GM11168 (cell line): ENCODE measurements at regions not wholly inside any gene's neighbourhood (a gene's known extent, or its start where the extent isn't known, plus 50 kb on each side); places are given as distances from the start of the nearest gene placed in this dataset.
"Not testable (repeated sequence)": the region's sequence is repeated elsewhere in the genome, so short reads cannot be mapped to it uniquely, and the experiment has no call there.

Source experiments
- in situ Hi-C: fragments of 300-500 bp; cut with MboI; formaldehyde crosslinking; loops from one replicate; pipeline ENCODE4 v1.12.0; 2022; ENCODE audit warnings: low sequenced_read_pairs; ENCODE audit not compliant: unreplicated experiment

DNA sequence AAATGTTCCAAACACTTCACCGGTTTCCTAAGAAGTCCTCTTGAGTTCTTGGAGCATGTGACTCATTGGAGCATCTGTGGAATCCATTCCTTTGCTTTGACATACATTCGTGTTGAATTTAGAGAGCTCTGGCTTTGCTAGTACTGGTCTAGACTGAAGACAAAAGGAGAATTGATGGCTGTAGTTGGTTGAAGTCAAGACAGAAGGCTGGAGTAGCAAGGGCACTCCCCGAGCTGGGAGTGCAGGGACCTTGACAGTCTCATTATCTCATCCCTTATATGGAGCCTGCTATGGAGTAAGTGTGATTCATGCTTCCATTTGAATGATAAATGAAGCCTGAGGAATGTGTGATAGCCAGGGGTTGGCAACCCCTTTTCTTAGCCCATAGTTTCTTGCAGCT is 1249.1 kb downstream of the TYW1 start:
- in situ Hi-C loops: no loop called here

DNA sequence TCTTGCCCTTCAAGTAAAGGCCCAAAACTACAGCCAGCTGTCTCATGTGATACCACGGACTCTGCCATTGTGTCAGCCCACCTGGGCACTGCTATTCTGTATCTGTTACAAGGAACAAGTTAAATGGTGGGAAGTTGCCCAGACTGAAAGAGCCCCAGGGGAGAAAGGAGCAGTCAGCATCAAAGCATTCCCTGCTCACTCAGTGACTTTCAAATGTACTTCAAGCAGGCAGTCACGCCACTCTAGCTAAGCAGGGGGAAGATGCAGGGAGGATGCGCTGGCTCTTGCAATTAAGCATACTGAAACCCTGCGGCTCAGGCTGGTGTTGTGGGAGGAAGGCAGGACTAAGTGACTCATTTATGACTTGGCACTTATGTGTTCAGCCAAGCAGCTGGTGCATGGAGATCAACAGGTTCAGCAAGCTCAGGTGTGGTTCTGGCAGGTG is 1249.6 kb downstream of the TYW1 start:
- in situ Hi-C loops: no loop called here

DNA sequence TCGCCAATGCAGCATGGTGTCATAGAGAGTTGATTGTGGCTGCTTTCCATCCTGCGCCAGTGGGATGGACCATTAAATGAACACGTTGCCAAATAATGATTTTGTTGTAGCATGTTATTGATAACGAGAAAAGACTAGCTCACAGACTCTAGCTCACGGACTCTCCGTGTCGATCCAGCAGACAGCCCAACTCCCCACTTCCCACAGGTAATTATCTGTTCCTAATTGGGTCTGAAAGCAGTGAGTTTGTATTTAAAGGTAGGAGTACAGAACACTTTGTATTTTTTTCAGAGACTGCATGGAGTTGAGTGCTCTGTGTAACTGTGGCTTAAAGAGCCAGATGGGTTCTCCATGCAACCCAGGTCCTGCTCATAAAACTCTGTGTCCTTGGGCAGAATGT is 1250.5 kb downstream of the TYW1 start:
- in situ Hi-C loops: no loop called here

DNA sequence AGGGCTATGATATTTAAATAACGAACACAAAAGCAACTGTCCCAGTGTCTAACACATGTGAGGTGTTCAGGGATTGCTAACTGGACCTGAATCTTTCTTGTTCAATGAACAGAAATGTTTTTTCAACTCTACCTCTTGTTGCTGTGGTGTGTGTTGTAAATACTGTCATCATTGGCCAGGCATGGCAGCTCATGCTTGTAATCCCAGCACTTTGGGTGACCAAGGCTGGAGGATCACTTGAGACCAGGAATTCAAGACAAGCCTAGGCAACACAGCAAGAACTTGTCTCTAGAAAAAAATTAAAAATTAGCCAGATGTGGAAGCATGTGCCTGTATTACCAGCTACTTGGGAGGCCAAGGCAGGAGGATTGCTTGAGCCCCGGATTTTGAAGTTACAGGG is 1250.9 kb downstream of the TYW1 start:
- in situ Hi-C loops: no loop called here

DNA sequence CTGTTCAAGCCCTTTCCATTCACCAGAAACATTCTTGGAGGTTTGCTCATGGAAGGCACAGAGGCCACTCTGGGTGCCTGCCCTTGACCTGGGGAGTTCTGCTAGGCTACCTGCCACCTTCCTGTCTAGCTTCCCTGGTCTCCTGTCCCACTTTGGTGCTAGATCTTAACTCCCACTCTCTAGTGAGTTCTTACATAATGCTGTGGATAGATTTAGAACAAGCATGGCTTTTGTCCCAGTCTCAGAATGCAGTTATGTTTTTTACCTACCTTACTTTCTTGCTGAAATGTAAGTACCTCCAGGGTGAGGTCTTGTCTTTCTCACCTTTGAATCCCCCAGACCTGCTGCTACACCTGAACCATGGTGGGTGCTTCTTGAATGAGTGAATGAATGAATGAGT is 1252.3 kb downstream of the TYW1 start:
- in situ Hi-C loops: no loop called here

DNA sequence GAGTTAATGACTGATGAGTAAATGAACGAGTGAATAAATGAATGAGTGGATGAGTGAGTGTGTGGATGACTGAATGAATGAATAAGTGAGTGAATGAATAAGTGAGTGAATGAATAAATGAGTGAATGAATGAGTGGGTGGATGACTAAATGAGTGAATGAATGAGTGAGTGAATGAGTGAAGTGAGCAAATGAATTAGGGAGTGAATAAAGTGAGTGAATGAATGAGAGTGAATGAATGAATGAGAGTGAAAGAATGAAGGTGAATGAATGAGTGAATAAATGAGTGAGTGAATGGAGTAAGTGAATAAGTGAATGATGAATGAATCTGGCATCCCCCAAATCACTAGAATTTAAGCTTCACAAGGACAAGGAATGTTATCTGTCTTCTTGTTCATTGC is 1253.0 kb downstream of the TYW1 start:
- in situ Hi-C loops: no loop called here

DNA sequence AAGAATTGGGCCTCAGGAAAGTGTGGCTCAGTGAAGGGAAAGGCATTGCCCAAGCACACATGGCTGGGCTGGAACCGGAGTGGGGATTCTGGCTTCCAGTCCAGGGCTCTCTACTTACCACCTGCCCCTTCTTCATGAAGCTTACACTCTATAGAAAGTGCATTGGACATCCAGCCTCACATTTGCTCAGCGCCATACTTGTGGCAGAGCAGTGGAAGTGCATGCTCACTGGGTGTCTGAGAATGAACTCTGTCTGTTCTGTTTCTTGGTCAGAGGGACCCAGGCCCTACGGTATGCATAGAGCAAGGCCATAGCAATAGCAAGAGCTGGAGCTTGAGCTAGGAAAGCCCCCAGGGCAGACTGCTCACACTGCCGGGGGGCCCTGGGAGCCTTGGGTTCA is 1253.5 kb downstream of the TYW1 start:
- in situ Hi-C loops: no loop called here

DNA sequence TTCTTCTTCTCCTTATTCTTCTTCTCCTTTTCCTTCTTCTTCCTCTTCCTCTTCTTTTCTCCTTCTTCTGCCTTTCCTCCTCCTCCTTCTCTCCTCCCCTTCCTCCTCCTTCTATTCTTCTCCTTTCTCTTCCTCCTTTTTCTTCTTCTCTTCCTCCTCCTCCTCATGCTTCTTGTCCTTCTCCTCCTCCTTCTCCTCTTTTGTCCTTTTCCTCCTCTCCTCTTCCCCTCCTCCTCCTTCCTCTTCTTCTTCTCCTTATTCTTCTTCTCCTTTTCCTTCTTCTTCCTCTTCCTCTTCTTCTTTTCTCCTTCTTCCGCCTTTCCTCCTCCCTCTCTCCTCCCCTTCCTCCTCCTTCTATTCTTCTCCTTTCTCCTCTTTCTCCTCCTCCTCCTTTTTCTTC is 1258.2 kb downstream of the TYW1 start:
- in situ Hi-C loops: not testable (repeated sequence)

DNA sequence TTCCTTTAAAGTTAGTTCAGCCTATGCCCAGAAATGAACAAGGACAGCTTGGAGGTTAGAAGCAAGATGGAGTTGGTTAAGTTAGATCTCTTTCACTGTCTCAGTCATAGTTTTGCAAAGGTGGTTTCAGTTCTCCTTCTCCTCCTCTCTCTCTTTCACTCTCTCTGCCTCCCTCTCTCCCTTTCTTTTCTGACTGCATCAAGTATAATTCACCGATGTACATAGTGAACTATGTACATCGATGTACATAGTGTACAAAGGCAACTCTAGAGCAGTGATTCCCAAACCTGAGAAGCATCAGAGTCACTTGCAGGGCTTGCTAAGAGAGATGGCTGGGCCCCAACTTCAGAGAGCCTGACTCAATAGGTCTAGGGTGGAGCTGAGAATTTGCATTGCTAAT is 1259.7 kb downstream of the TYW1 start:
- in situ Hi-C loops: no loop called here

DNA sequence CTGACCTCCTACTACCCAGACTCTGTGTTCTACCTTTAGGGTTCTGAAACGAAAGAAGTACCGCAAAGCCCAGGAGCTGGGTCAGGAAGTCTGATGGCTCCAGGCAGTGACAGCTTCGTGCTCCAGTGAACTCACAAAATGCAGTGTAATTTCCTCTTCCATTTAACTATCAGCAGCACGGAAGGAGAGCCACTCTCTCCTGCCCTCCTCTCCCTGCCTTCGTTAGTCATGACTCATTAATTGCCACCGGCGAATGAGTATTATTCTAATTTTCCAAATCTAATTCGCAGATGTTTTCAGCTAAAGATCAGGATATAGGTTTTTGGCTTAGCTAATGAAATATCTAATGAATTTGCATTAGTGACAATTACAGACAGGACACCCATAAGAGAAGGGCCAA is 1262.0 kb downstream of the TYW1 start:
- in situ Hi-C loops: no loop called here

DNA sequence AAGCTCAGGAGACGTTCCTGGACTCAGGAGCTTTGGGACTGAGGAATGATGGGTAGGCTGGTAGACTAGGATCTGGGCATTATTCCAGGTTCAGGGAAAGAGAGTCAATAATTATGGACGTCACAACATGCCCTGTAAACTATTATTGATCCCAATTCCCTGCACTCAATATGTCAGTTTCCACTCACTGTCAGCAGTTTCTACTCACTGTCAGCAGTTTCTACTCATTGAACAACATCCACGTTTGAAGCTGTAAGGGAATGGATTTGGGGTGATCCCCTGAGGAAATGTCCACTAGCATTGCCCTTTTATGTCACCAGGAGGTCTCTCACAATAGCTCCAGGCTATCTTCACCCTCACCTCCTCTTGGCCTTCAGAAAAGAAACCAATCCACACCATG is 1268.6 kb downstream of the TYW1 start:
- in situ Hi-C loops: no loop called here

DNA sequence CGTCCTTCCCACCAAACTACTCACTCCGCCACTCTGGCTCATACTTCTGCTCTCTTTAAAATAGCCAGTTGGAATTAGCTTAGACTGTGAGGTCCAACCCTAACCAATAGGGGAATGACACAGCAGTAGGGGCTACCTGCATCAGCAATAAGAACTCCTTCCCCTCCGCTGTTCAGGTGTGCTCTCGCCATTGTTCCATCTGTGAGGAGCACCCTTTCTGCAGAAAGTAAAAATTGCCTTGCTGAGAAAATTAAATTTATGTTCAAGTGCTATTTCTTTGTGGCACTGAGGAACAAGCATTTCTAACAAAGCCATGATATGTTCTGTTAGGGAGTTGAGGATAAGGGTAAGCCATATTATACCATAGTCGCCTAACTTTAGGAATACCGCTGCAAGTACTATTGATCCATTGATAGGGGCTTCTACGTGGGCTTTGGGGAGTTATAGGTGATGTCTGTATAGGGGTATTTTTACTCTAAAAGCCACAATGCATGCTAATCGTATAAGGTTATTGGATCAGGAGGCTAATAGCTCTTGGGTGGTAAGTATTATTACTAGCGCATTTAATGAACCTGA is 1269.5 kb downstream of the TYW1 start:
- in situ Hi-C loops: no loop called here

DNA sequence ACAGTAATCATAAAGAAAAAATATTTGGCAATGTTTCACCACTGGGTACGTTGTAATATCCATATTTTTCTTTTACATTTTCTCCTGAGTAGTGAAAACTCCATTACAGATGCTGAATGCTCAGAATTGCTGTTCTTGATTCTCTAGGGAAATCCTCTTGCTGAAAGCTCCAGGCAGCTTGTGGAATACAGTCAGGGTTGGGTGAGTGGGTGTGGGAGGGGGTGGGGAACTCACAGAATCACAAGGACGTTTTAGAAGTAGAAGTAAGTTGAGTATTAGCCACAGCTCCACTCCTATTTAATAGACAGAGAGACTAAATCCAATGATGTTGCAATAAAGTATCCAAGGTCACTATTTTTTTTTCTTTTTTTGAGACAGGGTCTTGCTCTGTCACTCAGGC is 1270.9 kb downstream of the TYW1 start:
- in situ Hi-C loops: no loop called here

DNA sequence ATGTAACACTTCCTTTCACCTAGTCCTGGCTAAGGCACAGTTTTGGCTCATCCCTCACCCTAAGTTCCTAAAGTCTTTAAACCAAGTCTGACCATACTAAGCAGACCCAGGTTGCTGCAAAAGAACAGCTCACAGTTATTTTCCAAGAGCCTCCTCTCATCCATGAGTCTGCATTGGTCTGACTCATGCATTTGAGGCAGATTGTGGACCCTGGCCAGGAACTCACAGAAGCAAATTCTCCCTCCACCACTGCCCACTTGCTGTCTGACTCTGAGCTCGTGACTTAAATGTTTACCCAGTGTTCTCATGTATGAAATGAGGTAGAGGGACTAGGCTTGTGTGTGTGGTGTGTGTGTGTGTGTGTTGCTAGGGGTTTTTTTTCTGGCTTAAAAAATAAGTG is 1272.8 kb downstream of the TYW1 start:
- in situ Hi-C loops: no loop called here

DNA sequence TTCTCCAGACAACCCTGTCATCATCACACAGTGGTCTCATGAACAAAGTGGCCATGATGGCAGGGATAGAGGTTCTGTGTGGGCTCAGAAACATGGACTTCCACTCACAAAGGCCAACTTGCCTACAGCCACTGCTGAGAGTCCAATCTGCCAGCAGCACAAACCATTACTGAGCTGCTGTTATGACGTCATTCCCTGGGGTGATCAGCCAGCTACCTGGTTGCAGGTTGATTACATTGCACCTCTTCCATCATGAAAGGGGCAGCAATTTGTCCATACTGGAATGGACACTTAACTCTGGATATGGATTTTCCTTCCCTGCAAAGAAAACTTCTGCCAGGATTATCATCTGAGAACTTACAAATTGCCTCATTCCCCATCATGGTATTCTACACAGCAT is 1275.9 kb downstream of the TYW1 start:
- in situ Hi-C loops: no loop called here

DNA sequence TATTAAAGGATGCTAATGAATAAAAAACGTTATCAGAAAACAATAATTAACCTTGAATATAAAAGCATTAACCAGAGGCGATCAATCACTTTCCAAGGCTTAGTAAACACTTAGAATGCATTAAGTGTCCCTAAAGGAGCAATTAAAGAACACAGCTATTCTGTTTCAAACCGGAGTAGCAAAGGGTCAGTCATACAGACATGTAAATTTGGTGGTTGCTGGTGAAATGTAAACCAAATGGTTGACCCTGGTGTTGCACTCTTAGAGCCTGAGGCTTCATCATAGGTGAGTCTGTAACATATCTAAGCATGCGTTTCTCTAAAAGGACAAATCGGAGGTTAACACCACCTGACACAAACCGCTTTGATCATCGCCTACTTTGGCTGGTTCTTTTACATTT is 1280.1 kb downstream of the TYW1 start:
- in situ Hi-C loops: no loop called here

DNA sequence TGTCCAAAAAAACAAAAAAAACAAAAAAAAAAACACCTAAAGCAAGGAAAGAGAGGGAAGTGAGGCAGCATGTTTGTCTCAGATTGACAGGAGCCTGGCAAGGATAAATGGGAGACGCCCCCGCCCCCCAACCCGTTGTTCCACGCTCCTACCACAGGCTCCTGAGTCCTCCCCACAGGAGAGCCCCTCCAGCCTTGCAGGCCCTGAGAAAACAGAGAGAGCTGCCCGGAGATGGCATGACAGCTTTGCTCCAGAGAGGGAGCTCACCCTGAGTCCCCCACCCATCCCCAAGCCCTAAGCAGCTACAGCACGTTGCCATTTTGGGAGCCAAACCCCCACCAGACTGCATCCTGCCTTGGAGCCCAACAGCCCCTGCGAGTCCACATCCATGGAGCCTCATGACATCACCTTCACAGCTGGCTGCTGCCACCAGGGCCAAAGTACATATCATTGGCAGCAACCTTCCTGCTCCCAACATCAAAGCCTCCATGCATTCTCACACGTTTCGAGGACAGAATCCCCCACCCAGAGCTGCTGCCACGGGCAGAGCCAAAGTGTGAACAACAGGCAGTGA is 1283.3 kb downstream of the TYW1 start:
- in situ Hi-C loops: no loop called here

DNA sequence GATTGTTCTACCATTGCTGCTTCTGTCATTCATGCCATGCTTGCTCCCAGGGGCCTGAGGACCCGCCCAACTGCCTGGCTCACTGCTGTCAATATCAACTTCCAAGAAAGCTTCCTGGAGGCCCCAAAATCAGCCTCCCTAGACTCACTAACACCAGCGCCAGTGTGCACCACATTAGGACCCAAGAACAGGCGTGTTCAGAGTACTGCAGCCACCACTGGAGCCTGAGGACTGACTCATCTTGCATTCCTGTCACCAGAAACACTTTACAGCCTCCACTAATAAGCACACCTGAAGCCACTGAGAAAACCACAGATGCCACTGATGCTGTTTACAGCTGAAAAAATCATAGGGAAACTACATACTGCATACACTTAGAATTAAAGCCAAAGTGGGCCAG is 1284.3 kb downstream of the TYW1 start:
- in situ Hi-C loops: no loop called here

DNA sequence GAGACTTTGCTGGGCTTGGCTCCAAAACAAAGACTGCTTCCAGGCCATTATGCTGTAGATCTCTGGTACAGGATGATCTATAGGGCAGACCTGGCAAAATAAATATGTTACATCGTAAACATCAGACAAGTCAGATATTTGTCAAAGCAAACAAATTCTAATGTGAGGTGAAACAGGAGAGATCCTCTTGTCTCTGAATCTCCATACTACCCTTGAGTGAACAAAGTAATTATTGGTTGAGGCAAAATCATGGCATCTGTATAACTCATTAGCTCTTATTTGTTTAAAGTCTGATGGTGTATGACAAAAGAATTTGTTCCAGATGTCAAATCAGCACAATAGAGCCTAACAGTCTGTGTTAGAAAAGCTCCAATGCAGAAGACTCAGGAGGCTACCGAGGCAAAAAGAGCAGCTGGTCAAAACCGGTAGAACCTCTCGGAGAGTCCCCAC is 1291.5 kb downstream of the TYW1 start:
- in situ Hi-C loops: no loop called here

DNA sequence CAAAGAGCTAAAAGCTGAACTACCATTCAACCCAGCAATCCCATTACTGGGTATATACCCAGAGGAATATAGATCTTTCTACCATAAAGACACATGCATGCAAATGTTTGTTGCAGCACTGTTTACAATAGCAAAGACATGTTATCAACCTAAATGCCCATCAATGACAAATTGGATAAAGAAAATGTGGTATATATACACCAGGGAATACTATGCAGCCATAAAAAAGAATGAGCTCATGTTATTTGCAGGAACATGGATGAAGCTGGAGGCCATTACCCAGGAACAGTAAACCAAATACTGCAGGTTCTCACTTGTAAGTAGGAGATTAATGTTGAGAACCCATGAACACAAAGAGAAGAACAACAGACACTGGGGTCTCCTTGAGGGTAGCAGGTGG is 1295.1 kb downstream of the TYW1 start:
- in situ Hi-C loops: no loop called here

DNA sequence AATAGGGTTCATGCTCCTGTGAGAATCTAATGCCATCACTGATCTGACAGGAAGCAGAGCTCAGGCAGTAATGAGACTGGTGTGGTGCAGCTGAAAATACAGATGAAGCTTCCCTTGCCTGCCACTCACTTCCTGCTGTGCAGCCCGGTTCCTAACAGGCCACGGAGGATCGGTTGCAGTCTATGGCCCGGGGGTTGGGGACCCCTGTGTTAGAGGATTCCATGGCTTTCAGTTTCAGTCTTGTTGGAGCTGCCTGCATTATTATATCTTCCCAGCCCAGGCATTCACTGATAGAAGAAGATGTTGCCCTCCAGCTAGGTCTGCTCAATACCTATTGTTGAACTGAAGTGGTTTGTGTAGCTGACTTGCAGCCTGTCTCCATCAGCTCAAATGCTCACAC is 1298.8 kb downstream of the TYW1 start:
- in situ Hi-C loops: no loop called here

DNA sequence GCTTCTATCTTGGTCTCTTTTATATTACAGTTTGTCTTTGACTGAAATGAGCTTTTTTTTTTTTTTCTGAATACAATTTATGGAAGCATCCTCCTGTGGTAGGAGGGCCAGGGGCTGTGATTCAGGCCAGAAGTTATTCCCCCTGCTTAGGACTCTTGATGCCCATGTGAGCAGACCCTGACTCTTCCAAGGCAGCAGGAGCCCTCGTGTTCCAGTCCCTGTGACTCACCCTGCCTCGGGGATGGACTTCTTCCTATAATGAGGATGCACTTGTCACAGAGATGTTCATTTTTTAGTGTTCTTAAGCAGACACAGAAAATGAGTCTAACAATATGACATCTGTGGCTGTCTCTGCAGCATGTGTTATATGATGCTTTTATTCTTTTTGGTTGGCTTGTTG is 1293.7 kb upstream of the AUTS2 start:
- in situ Hi-C loops: no loop called here

DNA sequence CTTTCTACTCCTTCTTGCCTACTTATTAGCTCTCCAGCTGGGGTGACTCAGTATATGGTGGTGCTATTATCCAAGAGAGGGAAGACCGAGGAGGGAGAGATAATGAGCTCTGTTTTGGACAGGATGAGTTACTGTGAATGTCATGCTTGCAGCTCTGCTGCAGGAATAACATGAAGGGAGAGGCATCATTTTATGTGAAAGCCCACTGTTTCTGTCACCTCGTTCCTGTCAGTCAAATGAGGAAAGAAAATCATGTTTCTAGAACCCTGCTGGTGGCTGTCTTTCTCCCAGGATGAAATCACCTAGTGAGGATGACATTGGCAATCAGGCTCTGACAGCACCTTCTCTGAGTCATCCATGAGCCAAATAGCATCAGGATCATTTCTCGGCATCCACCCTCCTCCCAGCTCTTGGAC is 1291.6 kb upstream of the AUTS2 start:
- in situ Hi-C loops: no loop called here
